H1 (cell line): ENCODE measurements at regions not wholly inside any gene's neighbourhood (a gene's known extent, or its start where the extent isn't known, plus 50 kb on each side); places are given as distances from the start of the nearest gene placed in this dataset.

ENCODE experiments used
- CTCF ChIA-PET: fragments of 300-600 bp; sonication (Branson Sonifier 250); formaldehyde crosslinking; loops from one replicate; lab custom pipeline; 2021; ENCODE audit not compliant: partially characterized antibody; lab: Charles Lee
- POLR2A ChIA-PET: fragments of 300-600 bp; sonication (Branson Sonifier 250); formaldehyde crosslinking; loops from one replicate; lab custom pipeline; 2021; ENCODE audit warnings: inconsistent platforms; ENCODE audit not compliant: partially characterized antibody; lab: Charles Lee
- DNase-seq, 2 experiments: peaks; one replicate each; pipeline versions ENCODE4 v3.0.0 to v3.0.0-alpha.2; 2010 to 2022; ENCODE audit warnings: low spot score in 2 of 2, low read depth in 1 of 2, mixed read lengths in 1 of 2
- FAIRE-seq: peaks from 2 replicates; lab custom pipeline; 2011; peaks lifted over from hg19 to GRCh38; lab: Jason Lieb, UNC
- H2AFZ ChIP-seq: 2 replicates; pipeline ENCODE4 v1.8.1; 2012; ENCODE audit warnings: low read length, inconsistent platforms
- H2AK5ac ChIP-seq: 2 replicates; pipeline ENCODE4 v1.6.1; 2013; ENCODE audit warnings: low read depth, low read length
- H2BK120ac ChIP-seq: replicated peaks from 2 replicates; pipeline ENCODE3; 2013; ENCODE audit warnings: low read depth, low read length, inconsistent platforms
- H2BK12ac ChIP-seq: 2 replicates; pipeline ENCODE4 v1.6.1; 2013; ENCODE audit warnings: low read depth, low read length
- H2BK15ac ChIP-seq: 2 replicates; pipeline ENCODE4 v1.6.1; 2013; ENCODE audit warnings: low read length
- H2BK20ac ChIP-seq: 2 replicates; pipeline ENCODE4 v1.6.1; 2013; ENCODE audit warnings: low read length
- H2BK5ac ChIP-seq: 2 replicates; pipeline ENCODE4 v1.6.1; 2013; ENCODE audit warnings: low read depth, low read length
- H3K14ac ChIP-seq: 2 replicates; pipeline ENCODE4 v1.6.1; 2013; ENCODE audit warnings: inconsistent platforms; ENCODE audit not compliant: insufficient read length
- H3K18ac ChIP-seq: 2 replicates; pipeline ENCODE4 v1.6.1; 2013; ENCODE audit warnings: low read length; ENCODE audit errors: extremely low read depth
- H3K23ac ChIP-seq: 2 replicates; pipeline ENCODE4 v1.6.1; 2013; ENCODE audit warnings: inconsistent platforms; ENCODE audit not compliant: insufficient read length
- H3K23me2 ChIP-seq: 2 replicates; pipeline ENCODE4 v1.6.1; 2013; ENCODE audit warnings: low read depth, low read length
- H3K27ac ChIP-seq: 2 replicates; pipeline ENCODE4 v1.6.1; 2011; ENCODE audit warnings: low read depth, low read length, inconsistent platforms
- H3K27me3 ChIP-seq, 4 experiments: replicated peaks in 1 of 4; 1 replicate in 1 of 4; 2 replicates in 3 of 4; pipeline versions ENCODE4 v1.6.1 to v1.8.1; 2011 to 2013; ENCODE audit warnings: low read length in 3 of 4, mild to moderate bottlenecking in 3 of 4, inconsistent platforms in 2 of 4, mixed read lengths in 2 of 4, moderate library complexity in 1 of 4; ENCODE audit not compliant: control insufficient read depth in 3 of 4, insufficient read depth in 3 of 4; ENCODE audit errors: extremely low read depth in 1 of 4
- H3K36me3 ChIP-seq, 4 experiments: 2 replicates each; pipeline versions ENCODE4 v1.6.1 to v1.8.1; 2011 to 2013; ENCODE audit warnings: mild to moderate bottlenecking in 4 of 4, low read length in 3 of 4, moderate library complexity in 2 of 4, control low read depth in 1 of 4, inconsistent platforms in 1 of 4; ENCODE audit not compliant: insufficient read depth in 4 of 4, control insufficient read depth in 2 of 4
- H3K4ac ChIP-seq: replicated peaks from 2 replicates; pipeline ENCODE3; 2013; ENCODE audit warnings: low read length, low read depth, mixed read lengths, inconsistent platforms; ENCODE audit not compliant: insufficient read length
- H3K4me1 ChIP-seq, 4 experiments: replicated peaks in 1 of 4; 1 replicate in 1 of 4; 2 replicates in 3 of 4; pipeline versions ENCODE4 v1.6.1 to v1.8.1; 2011 to 2013; ENCODE audit warnings: low read length in 3 of 4, inconsistent platforms in 2 of 4, mixed read lengths in 1 of 4; ENCODE audit not compliant: insufficient read depth in 4 of 4, control insufficient read depth in 3 of 4
- H3K4me2 ChIP-seq, 2 experiments: 2 replicates each; pipeline versions ENCODE4 v1.6.1 to v1.8.1; 2011 to 2013; ENCODE audit warnings: low read depth in 2 of 2, low read length in 2 of 2, control low read depth in 1 of 2, inconsistent platforms in 1 of 2, mild to moderate bottlenecking in 1 of 2; ENCODE audit not compliant: insufficient read depth in 1 of 2
- H3K4me3 ChIP-seq, 4 experiments: fragments of 200-600, 300-600 bp in 1 of 4; sonication (generic), shearing (Covaris generic), sonication (Bioruptor Twin) in 1 of 4; 2 replicates each; pipeline versions ENCODE4 v1.5.1 to v1.8.1; 2011 to 2016; ENCODE audit warnings: low read length in 4 of 4, low read depth in 3 of 4, control low read depth in 2 of 4, inconsistent platforms in 2 of 4, mild to moderate bottlenecking in 2 of 4, mixed read lengths in 1 of 4, moderate library complexity in 1 of 4; ENCODE audit not compliant: insufficient read depth in 2 of 4; ENCODE audit errors: extremely low read depth in 1 of 4
- H3K56ac ChIP-seq: replicated peaks from 2 replicates; pipeline ENCODE3; 2013; ENCODE audit warnings: low read depth, mild to moderate bottlenecking, mixed read lengths, low read length, inconsistent platforms; ENCODE audit not compliant: insufficient read length
- H3K79me1 ChIP-seq: 2 replicates; pipeline ENCODE4 v1.6.1; 2013; ENCODE audit warnings: low read depth, low read length, control low read depth
- H3K79me2 ChIP-seq, 2 experiments: 2 replicates each; pipeline versions ENCODE4 v1.6.1 to v1.8.1; 2012 to 2013; ENCODE audit warnings: low read length in 2 of 2, mild to moderate bottlenecking in 2 of 2, inconsistent platforms in 1 of 2; ENCODE audit not compliant: insufficient read depth in 2 of 2, control insufficient read depth in 1 of 2
- H3K9ac ChIP-seq, 4 experiments: replicated peaks in 1 of 4; 1 replicate in 1 of 4; 2 replicates in 3 of 4; pipeline versions ENCODE4 v1.6.1 to v1.8.1; 2011 to 2013; ENCODE audit warnings: low read depth in 3 of 4, low read length in 3 of 4, control low read depth in 2 of 4, mild to moderate bottlenecking in 2 of 4, moderate library complexity in 2 of 4, inconsistent platforms in 1 of 4; ENCODE audit errors: extremely low read depth in 1 of 4
- H3K9me3 ChIP-seq, 2 experiments: 2 replicates each; pipeline versions ENCODE4 v1.6.1 to v1.8.1; 2012 to 2013; ENCODE audit warnings: mild to moderate bottlenecking in 2 of 2, moderate library complexity in 2 of 2, control low read depth in 1 of 2, inconsistent platforms in 1 of 2, low read depth in 1 of 2, low read length in 1 of 2, mixed read lengths in 1 of 2; ENCODE audit not compliant: insufficient read depth in 2 of 2
- H4K20me1 ChIP-seq, 2 experiments: replicated peaks in 1 of 2; 2 replicates each; pipeline versions ENCODE3 to v1.8.1; 2011 to 2013; ENCODE audit warnings: inconsistent platforms in 2 of 2, low read length in 2 of 2, mild to moderate bottlenecking in 1 of 2; ENCODE audit not compliant: insufficient read depth in 2 of 2, control insufficient read depth in 1 of 2
- H4K5ac ChIP-seq: 2 replicates; pipeline ENCODE4 v1.6.1; 2013; ENCODE audit warnings: low read length, low read depth, mixed read lengths, inconsistent platforms; ENCODE audit not compliant: insufficient read length
- H4K8ac ChIP-seq: 2 replicates; pipeline ENCODE4 v1.8.0; 2013; ENCODE audit warnings: mild to moderate bottlenecking, moderate library complexity, low read length, inconsistent platforms; ENCODE audit not compliant: insufficient read depth; ENCODE audit errors: extremely low read depth
- H4K91ac ChIP-seq: replicated peaks from 2 replicates; pipeline ENCODE3; 2013; ENCODE audit warnings: low read length, mixed read lengths, inconsistent platforms; ENCODE audit not compliant: insufficient read length
- CHD2 ChIP-seq: IDR thresholded peaks from 2 replicates; pipeline ENCODE4 v1.6.1; 2012; ENCODE audit warnings: low read length, improper control_type of control experiment
- FOSL1 ChIP-seq: IDR thresholded peaks from 2 replicates; pipeline ENCODE4 v1.6.1; 2011; ENCODE audit warnings: mild to moderate bottlenecking, low read depth, low read length, moderate library complexity; ENCODE audit not compliant: insufficient read depth
- PHF8 ChIP-seq: fragments of 200-600 bp; sonication (generic); conservative IDR thresholded peaks from 2 replicates; pipeline ENCODE4 v1.7.1; 2012; ENCODE audit warnings: low read depth, mild to moderate bottlenecking, inconsistent platforms, low read length, moderate library complexity
- WGBS, 2 experiments: shearing (Covaris generic) in 1 of 2; methylation state at CpG; one replicate each; pipeline versions ENCODE4 v1.1.6 to v1.1.7; 2013 to 2015; ENCODE audit warnings: low lambda C conversion rate in 2 of 2, mixed read lengths in 2 of 2, inconsistent platforms in 1 of 2, low coverage in 1 of 2, missing lambda C conversion rate in 1 of 2; ENCODE audit not compliant: insufficient replicate concordance in 2 of 2, insufficient coverage in 1 of 2, insufficient read length in 1 of 2; ENCODE audit errors: extremely low coverage in 1 of 2, missing lambda C conversion rate in 1 of 2; 5-methylcytosine and 5-hydroxymethylcytosine counted together
- TF ChIP-seq, protein P1 (sequence below): IDR thresholded peaks from 2 replicates; pipeline ENCODE4 v1.6.1; 2011; ENCODE audit warnings: low read length, improper control_type of control experiment

DNA sequence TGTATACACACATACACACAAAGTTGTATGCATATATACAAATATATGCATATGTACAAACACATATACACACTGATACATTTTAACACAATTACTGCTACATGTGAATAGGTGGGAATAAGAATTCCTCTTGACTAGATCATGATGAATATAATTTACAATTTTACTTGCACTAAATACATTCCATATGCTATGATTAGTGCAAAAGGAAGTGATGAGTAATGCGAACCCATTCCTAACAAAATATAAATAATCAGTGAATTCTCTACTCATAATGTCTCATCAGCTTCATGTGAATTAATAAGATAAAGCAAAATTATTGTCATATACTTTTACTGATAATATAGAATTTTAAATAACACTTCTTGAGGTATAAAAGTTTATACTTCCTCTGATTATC is 1077.3 kb upstream of the PCDH10 start:
- no peak overlapping the region for H4K8ac ChIP-seq
- H3K79me2 ChIP-seq, result no peaks in the 10 kb centered on the region
- no peak overlapping the region for H3K23ac ChIP-seq
- no peak overlapping the region for H2BK12ac ChIP-seq
- no peak overlapping the region for H3K4me2 ChIP-seq
- 87% methylated on average over 1 of the region's 1 CpG; no CpG with 5 or more reads in 1 of the 2 experiments for WGBS, 2 experiments
- no peak overlapping the region for H2AFZ ChIP-seq
- no peak for FAIRE-seq
- no peak overlapping the region for H2BK15ac ChIP-seq
- H3K14ac ChIP-seq, result no peak overlapping the region
- no peak overlapping the region for H3K9ac ChIP-seq
- H3K36me3 ChIP-seq, result no peaks in the 10 kb centered on the region
- ChIA-PET CTCF (interaction anchor here (0.7 kb wide), 1 partner anchor 11 kb away, joined by 3 read pairs; no protein-coding TSS in a partner anchor), POLR2A (no interaction called here)
- no peak for DNase-seq
- no peaks in the 10 kb centered on the region for H3K4me1 ChIP-seq
- no peak overlapping the region for H2BK5ac ChIP-seq
- H3K4me3 ChIP-seq, result no peak overlapping the region
- no peak overlapping the region for H3K4ac ChIP-seq
- TF ChIP-seq PHF8 (no peak), FOSL1 (no peak), CHD2 (no peak)
- TF ChIP-seq, protein P1, sequence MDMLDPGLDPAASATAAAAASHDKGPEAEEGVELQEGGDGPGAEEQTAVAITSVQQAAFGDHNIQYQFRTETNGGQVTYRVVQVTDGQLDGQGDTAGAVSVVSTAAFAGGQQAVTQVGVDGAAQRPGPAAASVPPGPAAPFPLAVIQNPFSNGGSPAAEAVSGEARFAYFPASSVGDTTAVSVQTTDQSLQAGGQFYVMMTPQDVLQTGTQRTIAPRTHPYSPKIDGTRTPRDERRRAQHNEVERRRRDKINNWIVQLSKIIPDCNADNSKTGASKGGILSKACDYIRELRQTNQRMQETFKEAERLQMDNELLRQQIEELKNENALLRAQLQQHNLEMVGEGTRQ, result no peak
- H3K9me3 ChIP-seq, result no peaks in the 10 kb centered on the region
- no peak overlapping the region for H4K91ac ChIP-seq
- H4K5ac ChIP-seq, result no peak overlapping the region
- no peak overlapping the region for H3K56ac ChIP-seq
- H2BK20ac ChIP-seq, result no peak overlapping the region
- no peaks in the 10 kb centered on the region for H3K23me2 ChIP-seq
- no peaks in the 10 kb centered on the region for H4K20me1 ChIP-seq
- H3K79me1 ChIP-seq, result no peaks in the 10 kb centered on the region
- no peak overlapping the region for H3K18ac ChIP-seq
- no peak overlapping the region for H2BK120ac ChIP-seq
- H3K27ac ChIP-seq, result no peak overlapping the region
- no peaks in the 10 kb centered on the region for H3K27me3 ChIP-seq
- no peak overlapping the region for H2AK5ac ChIP-seq
